HG03097 (cell line): ENCODE measurements at regions not wholly inside any gene's neighbourhood (a gene's known extent, or its start where the extent isn't known, plus 50 kb on each side); places are given as distances from the start of the nearest gene placed in this dataset.
"Not testable (repeated sequence)": the region's sequence is repeated elsewhere in the genome, so short reads cannot be mapped to it uniquely, and the experiment has no call there.

Experiments used
- ATAC-seq: cut with Tn5 transposase; IDR thresholded peaks from one replicate; pipeline ENCODE4 v1.9.1; 2021; ENCODE audit not compliant: unreplicated experiment, low FRiP score

DNA sequence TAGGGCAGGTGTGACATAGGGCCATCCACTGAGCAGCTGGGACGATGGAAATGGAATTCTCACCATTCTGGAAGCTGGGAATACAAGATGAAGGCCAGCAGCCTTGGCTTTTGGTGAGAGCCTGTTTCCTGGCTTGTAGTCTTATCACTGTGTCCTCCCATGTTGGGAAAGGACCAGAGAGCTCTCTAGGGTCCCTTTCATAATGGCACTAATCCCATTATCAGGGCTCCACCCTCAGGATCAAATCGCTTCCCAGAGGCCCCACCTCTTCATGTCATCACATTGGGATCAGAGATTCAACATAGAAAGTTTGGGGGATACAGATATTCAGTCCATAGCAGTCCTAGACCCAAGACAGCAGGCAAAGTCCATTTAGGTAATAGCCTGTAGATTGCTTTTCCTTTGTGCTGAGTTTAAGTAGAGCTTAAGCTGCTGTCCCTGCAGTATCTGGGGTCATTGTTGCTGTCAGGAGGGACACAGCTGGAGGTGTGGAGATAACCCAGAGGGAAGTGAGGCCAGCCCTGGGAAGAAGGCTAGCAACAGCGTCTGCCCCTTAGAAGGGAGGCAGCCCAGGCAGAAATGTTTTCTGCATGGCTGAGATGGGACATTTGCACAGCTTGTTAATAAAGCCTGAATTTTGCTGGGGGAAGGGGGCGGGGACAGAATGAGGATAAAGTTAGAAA lies 136.5 kb upstream of the GPR12 start:
- ATAC-seq = no peak

DNA sequence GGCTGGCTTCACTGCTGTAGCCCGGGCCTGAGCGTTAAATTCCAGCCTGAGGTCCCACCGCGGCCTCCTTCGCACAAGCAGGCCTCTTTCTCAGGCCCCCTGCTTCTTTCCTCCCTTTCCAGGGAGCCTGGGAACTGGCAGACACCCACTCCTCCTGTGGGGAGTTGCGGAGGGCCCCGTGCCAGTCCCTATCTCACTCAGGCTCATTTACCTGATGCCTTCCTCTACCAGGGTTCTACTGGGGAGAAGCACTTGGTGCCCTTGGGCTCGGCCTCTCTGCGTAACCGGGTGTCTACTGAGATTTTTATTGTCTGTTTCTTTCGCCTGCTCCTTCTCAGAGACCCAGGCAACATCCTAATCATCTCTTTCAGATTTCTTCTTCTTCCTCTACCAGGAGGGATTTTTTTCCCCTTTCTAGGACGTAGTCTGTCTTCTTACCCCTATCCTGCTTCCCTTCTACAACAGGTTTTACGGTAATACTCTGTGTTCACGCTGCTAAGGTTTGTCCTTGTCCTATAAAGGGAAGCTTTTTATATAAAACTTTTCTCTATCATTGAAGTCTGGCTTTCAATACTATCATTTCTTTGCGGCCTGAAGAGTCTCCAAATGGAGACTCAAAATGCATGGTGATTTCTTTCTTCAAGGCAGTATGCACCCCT lies 135.4 kb upstream of the GPR12 start:
- no peak for ATAC-seq

GRCh38 chr13:26895081-26895807 lies 134.7 kb upstream of the GPR12 start:
- no peak for ATAC-seq

- no peak for ATAC-seq
These were observed 128.0 kb upstream of the GPR12 start for GRCh38 chr13:26888632-26889031.

- ATAC-seq = no peak
These were observed 127.0 kb upstream of the GPR12 start for GRCh38 chr13:26887594-26887993.

GRCh38 chr13:26883613-26884257 lies 123.1 kb upstream of the GPR12 start:
- ATAC-seq = no peak

DNA sequence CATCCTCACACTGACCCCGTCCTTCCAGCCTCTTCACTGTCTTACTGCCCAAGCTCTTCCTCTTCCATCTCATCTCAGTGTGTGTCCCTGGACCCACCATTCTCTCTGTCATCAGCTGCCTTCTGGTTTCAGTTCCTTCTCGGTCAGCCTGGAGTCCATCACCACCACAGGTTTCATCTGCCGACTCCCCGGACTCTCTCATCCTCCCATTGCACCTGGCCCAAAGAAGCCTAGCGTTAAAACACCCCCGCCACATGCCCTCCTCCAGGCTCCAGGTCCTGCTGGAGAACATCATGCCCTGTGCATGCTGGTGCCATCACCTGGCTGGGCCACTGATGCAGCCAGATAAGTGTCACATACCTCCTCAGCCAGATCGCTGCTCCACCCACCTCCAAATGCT lies 122.1 kb upstream of the GPR12 start:
- no peak for ATAC-seq

DNA sequence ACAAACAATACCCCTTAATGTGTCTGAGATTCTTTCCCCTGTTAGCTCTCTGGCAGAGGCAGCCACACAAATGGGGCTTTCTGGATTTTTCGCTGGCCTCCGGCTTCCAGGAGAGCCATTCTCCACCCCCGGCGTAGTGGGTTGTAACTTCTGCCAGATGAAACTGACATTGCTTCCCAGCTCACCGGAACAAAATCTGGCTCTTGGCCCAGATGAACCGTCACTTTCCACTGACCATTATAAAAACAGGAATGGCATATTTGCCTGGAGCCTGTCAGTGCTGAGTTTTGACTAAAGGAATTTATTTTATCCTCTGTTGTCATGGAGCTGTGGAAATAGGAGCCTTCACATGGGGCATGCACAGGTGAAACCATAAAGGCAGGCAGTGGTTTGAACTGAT lies 120.6 kb upstream of the GPR12 start:
- no peak for ATAC-seq

DNA sequence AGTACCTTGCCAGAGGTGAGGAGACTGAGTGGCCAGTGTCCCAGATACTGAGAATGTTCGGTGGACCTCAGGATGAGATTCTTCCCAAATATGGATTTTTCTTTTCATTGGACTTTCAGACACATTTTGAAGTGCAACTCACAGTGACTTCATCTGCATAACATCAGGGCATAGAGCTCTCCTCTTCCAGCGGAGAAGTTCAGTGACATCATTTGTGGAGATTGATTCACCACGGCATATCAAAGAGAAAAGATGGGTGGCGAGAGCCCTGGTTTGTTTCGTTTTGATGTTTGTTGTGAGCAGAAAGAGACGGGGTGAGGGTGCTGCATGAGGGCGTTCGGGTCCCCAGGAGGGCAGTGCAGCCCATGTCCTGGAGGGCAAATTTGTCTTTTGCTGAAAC lies 120.1 kb upstream of the GPR12 start:
- no peak for ATAC-seq

GRCh38 chr13:26878438-26878837 lies 117.9 kb upstream of the GPR12 start:
- no peak for ATAC-seq

GRCh38 chr13:26873386-26873698 lies 112.8 kb upstream of the GPR12 start:
- no peak for ATAC-seq

DNA sequence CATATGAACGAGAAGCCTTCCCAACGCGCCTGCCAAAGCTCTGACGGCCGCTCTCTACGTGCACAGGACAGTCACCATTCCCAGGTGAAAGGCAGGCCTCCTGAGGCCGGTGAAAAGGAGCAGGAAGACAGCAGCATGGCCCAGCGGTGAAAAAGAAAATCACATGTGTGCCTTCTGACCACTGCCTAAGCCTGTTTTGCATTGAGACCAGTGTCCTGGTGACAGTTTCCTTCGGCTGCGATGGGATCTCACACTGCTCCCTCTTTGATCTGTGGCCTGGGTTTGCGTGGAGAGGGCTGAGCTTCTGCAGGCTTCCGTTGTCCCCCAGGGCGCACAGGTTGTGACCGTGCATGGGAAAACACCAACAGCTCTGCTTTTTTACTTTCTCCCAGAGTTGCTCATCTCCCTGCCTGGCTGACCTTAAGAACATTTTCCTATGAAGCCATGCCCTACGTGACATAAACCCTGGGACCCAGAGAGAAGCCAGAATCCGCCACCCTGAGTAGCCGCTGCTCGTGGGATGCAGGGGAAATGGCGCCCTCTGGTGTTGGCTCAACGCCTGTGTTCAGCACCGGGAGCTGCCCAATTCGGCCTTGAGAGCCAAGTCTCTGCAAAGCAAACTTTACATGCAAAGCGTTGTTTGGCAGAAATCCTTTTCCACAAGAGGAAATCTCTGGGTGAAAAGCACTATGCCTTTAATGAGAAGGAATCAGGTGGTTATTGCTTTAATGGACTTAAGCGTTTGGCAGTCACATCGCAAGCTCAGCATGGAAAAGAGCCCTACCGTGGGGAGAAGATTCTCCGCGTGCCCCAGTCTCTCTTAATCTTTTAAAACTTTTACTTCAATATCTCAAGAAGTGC lies 112.2 kb upstream of the GPR12 start:
- ATAC-seq = no peak

DNA sequence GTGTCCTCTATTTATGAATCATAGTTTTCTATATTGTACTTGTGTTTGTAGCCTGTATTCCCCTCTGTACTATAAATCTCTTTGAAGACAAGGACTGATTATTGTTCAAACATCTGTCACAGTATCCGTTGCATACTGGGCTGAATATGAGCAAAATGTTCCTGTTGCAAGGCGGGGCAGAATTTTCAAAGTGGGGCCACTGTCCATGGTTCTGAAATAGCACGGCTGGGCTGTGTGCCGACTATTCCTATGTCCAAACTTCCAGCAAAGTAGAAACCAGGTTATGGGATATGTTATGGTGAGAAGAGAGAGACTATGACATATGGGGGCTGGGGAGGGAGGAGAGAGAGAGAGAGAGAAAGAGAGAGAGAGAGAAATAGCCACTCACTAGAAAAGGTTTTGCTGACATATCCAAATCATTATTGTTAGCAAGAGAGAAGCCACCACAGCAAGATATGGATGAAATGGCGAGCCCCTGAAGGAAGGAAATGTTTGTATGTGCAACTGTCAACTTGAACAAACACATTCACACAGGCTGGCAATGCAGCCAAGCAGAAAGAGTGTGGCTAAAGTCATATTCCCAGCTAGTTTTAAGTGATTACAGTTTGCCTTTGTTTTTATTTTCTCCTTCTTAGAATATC lies 107.0 kb upstream of the GPR12 start:
- ATAC-seq = no peak

DNA sequence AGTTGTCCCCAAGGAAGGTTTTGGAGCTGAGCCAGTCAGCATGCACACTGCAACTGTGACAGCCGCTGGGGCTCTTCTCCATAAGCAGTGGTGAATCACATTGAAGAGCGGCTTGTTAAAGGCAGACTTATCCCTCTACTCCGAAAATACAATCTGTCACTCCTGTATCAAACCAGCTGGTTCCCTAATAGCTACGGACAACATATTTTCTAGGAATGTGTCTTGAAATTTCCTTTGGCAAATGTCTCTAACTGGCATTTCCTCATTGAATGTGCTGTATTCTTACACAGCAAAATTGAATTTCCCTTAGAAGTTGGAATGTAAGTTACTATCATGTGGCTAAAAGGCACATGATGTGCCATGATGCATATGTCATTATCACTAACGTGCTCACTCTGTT lies 104.0 kb upstream of the GPR12 start:
- no peak for ATAC-seq

DNA sequence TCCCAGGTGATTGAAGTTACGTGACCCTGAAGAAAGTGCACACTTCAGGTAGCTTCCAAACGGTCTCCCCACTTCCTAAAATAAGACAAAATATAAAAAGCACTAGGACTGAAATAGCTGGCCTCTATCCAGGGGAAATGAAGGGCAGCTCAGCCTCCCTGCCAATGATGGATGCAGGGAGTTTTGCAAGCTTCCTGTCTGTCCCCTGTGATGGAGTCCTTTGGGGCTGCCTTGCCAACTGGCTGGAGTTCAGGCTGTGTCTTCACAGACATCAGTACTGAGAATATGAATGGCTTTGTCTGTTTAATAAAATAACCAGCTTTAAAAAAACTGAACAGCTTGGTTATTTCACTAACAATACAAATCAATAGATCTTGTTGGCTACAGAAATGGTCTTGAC lies 101.4 kb upstream of the GPR12 start:
- no peak for ATAC-seq

DNA sequence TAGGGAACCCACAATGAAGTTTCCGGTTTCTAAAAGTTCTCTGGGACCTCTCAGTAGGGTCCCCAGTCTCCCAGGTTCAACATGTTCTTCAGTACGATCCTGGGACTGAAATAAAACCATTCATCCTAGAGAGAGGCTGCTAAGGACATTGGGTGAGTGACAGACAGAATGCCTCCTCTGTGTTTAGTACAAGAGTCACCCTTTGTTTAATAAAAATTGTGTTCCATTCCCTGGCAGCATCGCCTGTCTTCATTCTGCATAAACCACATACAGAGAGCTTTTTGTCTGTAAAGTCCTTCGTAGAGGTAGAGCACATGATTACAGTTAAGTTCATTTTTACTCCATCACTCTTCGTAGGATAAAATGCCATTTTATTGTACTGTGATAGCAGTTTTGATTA lies 95.3 kb upstream of the GPR12 start:
- ATAC-seq = no peak

DNA sequence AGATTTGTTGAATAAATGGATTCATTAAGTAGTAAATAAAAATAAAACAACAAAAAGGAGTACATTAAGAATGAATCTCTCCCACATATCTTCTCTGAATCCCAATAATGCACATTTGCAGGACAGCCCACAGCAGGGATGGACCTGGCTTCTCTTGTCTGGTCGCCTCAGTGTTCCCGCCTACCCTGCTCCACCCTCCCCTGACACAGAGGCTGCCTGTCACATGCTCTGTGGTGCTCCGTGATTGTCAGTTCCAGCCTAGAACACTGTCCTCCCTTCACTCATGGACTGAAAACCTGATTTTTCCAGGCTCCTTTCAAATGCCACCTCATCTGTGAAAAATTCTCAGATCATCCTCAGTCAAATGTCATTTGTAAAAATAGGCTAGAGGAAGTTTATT lies 94.5 kb upstream of the GPR12 start:
- ATAC-seq = no peak

GRCh38 chr13:26853323-26853722 lies 92.7 kb upstream of the GPR12 start:
- no peak for ATAC-seq

DNA sequence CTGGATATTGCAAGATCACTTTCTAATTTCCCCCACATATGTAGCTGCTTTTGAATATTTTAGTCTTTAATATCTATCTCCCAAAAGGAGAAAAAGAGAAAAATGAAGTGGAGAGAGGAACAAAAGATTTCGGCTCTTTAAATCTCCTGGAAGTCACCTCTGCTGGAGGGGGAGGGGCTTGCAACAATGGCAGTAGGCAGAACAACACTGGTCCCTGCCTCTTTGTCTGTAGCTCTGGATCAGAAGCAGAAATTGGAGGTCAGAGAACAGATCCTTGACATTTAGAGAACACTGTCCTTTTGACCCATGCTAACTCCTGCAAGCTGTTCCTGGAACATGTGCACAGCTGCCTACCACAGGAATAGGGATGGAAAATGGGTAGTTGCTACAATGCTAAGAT lies 86.7 kb upstream of the GPR12 start:
- ATAC-seq = no peak

DNA sequence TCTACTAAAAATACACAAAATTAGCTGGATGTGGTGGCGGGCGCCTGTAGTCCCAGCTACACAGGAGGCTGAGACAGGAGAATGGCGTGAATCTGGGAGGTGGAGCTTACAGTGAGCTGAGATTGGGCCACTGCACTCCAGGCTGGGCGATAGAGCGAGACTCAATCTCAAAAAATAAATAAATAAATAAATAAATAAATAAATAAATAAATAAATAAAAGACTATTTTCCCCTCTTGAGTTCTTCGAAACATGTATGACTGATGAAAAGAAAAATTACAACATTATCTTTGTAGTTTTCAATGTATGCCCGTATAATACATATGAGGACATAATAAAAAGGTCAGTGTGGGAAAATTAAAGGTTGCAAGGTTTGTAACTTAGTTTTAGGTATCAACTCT lies 84.5 kb upstream of the GPR12 start:
- ATAC-seq = not testable (repeated sequence)
